ENCODE measurements at regions not wholly inside any gene's neighbourhood (a gene's known extent, or its start where the extent isn't known, plus 50 kb on each side); places are given as distances from the start of the nearest gene placed in this dataset.

- in situ Hi-C loops (cut with HindIII; ENCODE audit: low pct_unique_long_range_greater_than_20kb, low sequenced_read_pairs) = no loop called here
- no peak for TF ChIP-seq JUND (IDR thresholded peaks at IDR 0.05; ENCODE audit: low read depth)
- DNase-seq (ENCODE audit: low read depth in 1 of 2, low spot score in 1 of 2) = no peak
Observed at GRCh38 chr5:171682801-171683200, 102.8 kb upstream of the SMIM23 start.

GRCh38 chr5:171684169-171684568, 101.4 kb upstream of the SMIM23 start:
- TF ChIP-seq JUND (IDR thresholded peaks at IDR 0.05; ENCODE audit: low read depth) = no peak
- DNase-seq (ENCODE audit: low read depth in 1 of 2, low spot score in 1 of 2) = no peak
- in situ Hi-C loops (cut with HindIII; ENCODE audit: low pct_unique_long_range_greater_than_20kb, low sequenced_read_pairs) = no loop called here

- in situ Hi-C loops (cut with HindIII; ENCODE audit: low pct_unique_long_range_greater_than_20kb, low sequenced_read_pairs) = no loop called here
- no peak for TF ChIP-seq JUND (IDR thresholded peaks at IDR 0.05; ENCODE audit: low read depth)
- DNase-seq (ENCODE audit: low read depth in 1 of 2, low spot score in 1 of 2) = peak in 1 of 2 experiments; percentile 46
Observed at GRCh38 chr5:171688696-171689495, 96.7 kb upstream of the SMIM23 start.

GRCh38 chr5:171689853-171690417, 95.7 kb upstream of the SMIM23 start:
- no peak for TF ChIP-seq JUND (IDR thresholded peaks at IDR 0.05; ENCODE audit: low read depth)
- DNase-seq (ENCODE audit: low read depth in 1 of 2, low spot score in 1 of 2) = no peak
- in situ Hi-C loops (cut with HindIII; ENCODE audit: low pct_unique_long_range_greater_than_20kb, low sequenced_read_pairs) = no loop called here

GRCh38 chr5:171692107-171692506, 93.5 kb upstream of the SMIM23 start:
- in situ Hi-C loops (cut with HindIII; ENCODE audit: low pct_unique_long_range_greater_than_20kb, low sequenced_read_pairs) = no loop called here
- TF ChIP-seq JUND (IDR thresholded peaks at IDR 0.05; ENCODE audit: low read depth) = no peak
- no peak for DNase-seq (ENCODE audit: low read depth in 1 of 2, low spot score in 1 of 2)

- no peak for TF ChIP-seq JUND (IDR thresholded peaks at IDR 0.05; ENCODE audit: low read depth)
- no peak for DNase-seq (ENCODE audit: low read depth in 1 of 2, low spot score in 1 of 2)
- in situ Hi-C loops (cut with HindIII; ENCODE audit: low pct_unique_long_range_greater_than_20kb, low sequenced_read_pairs) = no loop called here
Observed at GRCh38 chr5:171692936-171693335, 92.7 kb upstream of the SMIM23 start.

GRCh38 chr5:171693412-171693811, 92.2 kb upstream of the SMIM23 start:
- no peak for TF ChIP-seq JUND (IDR thresholded peaks at IDR 0.05; ENCODE audit: low read depth)
- no peak for DNase-seq (ENCODE audit: low read depth in 1 of 2, low spot score in 1 of 2)
- in situ Hi-C loops (cut with HindIII; ENCODE audit: low pct_unique_long_range_greater_than_20kb, low sequenced_read_pairs) = no loop called here

GRCh38 chr5:171695804-171696203, 89.8 kb upstream of the SMIM23 start:
- DNase-seq (ENCODE audit: low read depth in 1 of 2, low spot score in 1 of 2) = no peak
- TF ChIP-seq JUND (IDR thresholded peaks at IDR 0.05; ENCODE audit: low read depth) = no peak
- in situ Hi-C loops (cut with HindIII; ENCODE audit: low pct_unique_long_range_greater_than_20kb, low sequenced_read_pairs) = no loop called here

GRCh38 chr5:171697221-171698102, 88.2 kb upstream of the SMIM23 start:
- TF ChIP-seq JUND (IDR thresholded peaks at IDR 0.05; ENCODE audit: low read depth) = no peak
- in situ Hi-C loops (cut with HindIII; ENCODE audit: low pct_unique_long_range_greater_than_20kb, low sequenced_read_pairs) = no loop called here

GRCh38 chr5:171700318-171700912, 85.2 kb upstream of the SMIM23 start:
- no peak for DNase-seq (ENCODE audit: low read depth in 1 of 2, low spot score in 1 of 2)
- in situ Hi-C loops (cut with HindIII; ENCODE audit: low pct_unique_long_range_greater_than_20kb, low sequenced_read_pairs) = no loop called here
- TF ChIP-seq JUND (IDR thresholded peaks at IDR 0.05; ENCODE audit: low read depth) = no peak

More at GRCh38 chr5:171697221-171698102, 88.2 kb upstream of the SMIM23 start:
- DNase-seq (ENCODE audit: low read depth in 1 of 2, low spot score in 1 of 2) = no peak

GRCh38 chr5:171701100-171701541, 84.5 kb upstream of the SMIM23 start:
- in situ Hi-C loops (cut with HindIII; ENCODE audit: low pct_unique_long_range_greater_than_20kb, low sequenced_read_pairs) = no loop called here
- TF ChIP-seq JUND (IDR thresholded peaks at IDR 0.05; ENCODE audit: low read depth) = no peak
- no peak for DNase-seq (ENCODE audit: low read depth in 1 of 2, low spot score in 1 of 2)

GRCh38 chr5:171702135-171702770, 83.4 kb upstream of the SMIM23 start:
- in situ Hi-C loops (cut with HindIII; ENCODE audit: low pct_unique_long_range_greater_than_20kb, low sequenced_read_pairs) = no loop called here
- TF ChIP-seq JUND (IDR thresholded peaks at IDR 0.05; ENCODE audit: low read depth) = no peak
- DNase-seq (ENCODE audit: low read depth in 1 of 2, low spot score in 1 of 2) = no peak
